ENCODE measurements at regions not wholly inside any gene's neighbourhood (a gene's known extent, or its start where the extent isn't known, plus 50 kb on each side); places are given as distances from the start of the nearest gene placed in this dataset.

GRCh38 chr12:83537428-83538053 is 850.8 kb downstream of the TMTC2 start:
- TF ChIP-seq CTCF (IDR thresholded peaks at IDR 0.05; ENCODE audit: low read depth, low read length) (no peak), EZH2phosphoT487 (IDR thresholded peaks at IDR 0.05; ENCODE audit: low read depth) (no peak)
